Endothelial cell of umbilical vein (primary cell): ENCODE measurements at regions not wholly inside any gene's neighbourhood (a gene's known extent, or its start where the extent isn't known, plus 50 kb on each side); places are given as distances from the start of the nearest gene placed in this dataset.

Experiments
- BruUV-seq: library from RNA; stranded (reverse); fragments of 400-500 nt; replicated peaks from 2 replicates; lab custom pipeline; 2021; lab: Mats Ljungman, UMichigan
- CTCF ChIA-PET: fragments of 300-600, 350-600 bp; sonication (Branson Sonifier 250); formaldehyde crosslinking; loops from one replicate; lab custom pipeline; 2021; ENCODE audit warnings: antibody characterized with exemption, inconsistent platforms; lab: Charles Lee
- POLR2A ChIA-PET: fragments of 300-600, 350-600 bp; sonication (Branson Sonifier 250); formaldehyde crosslinking; loops from one replicate; lab custom pipeline; 2021; ENCODE audit warnings: antibody characterized with exemption, inconsistent platforms; lab: Charles Lee
- DNase-seq: peaks from one replicate; pipeline ENCODE4 v3.0.0-alpha.2; 2011; ENCODE audit warnings: low read depth, low spot score
- FAIRE-seq: peaks from 2 replicates; lab custom pipeline; 2011; peaks lifted over from hg19 to GRCh38; lab: Jason Lieb, UNC
- H2AFZ ChIP-seq: 2 replicates; pipeline ENCODE4 v1.6.0; 2012; ENCODE audit warnings: low read depth, low read length, control low read depth, inconsistent platforms
- H3K27ac ChIP-seq: 2 replicates; pipeline ENCODE4 v1.5.1; 2011; ENCODE audit warnings: low read depth, mild to moderate bottlenecking, control low read depth, low read length, moderate library complexity; ENCODE audit not compliant: insufficient read depth
- H3K27me3 ChIP-seq, 2 experiments: 2 replicates each; pipeline versions ENCODE4 v1.6.0 to v1.6.1; 2011; ENCODE audit warnings: low read length in 2 of 2, mixed read lengths in 1 of 2; ENCODE audit not compliant: control insufficient read depth in 2 of 2, insufficient read depth in 2 of 2
- H3K36me3 ChIP-seq, 2 experiments: 2 replicates in 1 of 2; 3 replicates in 1 of 2; pipeline ENCODE4 v1.5.1; 2011; ENCODE audit warnings: low read length in 2 of 2, mild to moderate bottlenecking in 1 of 2, moderate library complexity in 1 of 2; ENCODE audit not compliant: control insufficient read depth in 2 of 2, insufficient read depth in 2 of 2; ENCODE audit errors: extremely low read depth in 1 of 2
- H3K4me1 ChIP-seq: 3 replicates; pipeline ENCODE4 v1.5.1; 2011; ENCODE audit warnings: mild to moderate bottlenecking, low read length; ENCODE audit not compliant: control insufficient read depth, insufficient read depth; ENCODE audit errors: extremely low read depth
- H3K4me2 ChIP-seq: 2 replicates; pipeline ENCODE4 v1.6.1; 2011; ENCODE audit warnings: low read length, control low read depth, mixed read lengths; ENCODE audit not compliant: insufficient read depth
- H3K4me3 ChIP-seq, 3 experiments: fragments of 200-600 bp in 1 of 3; sonication (generic), shearing (Covaris generic) in 1 of 3; replicated peaks in 1 of 3; 2 replicates each; pipeline ENCODE4 v1.5.1; 2011 to 2016; ENCODE audit warnings: control low read depth in 3 of 3, low read length in 3 of 3, mild to moderate bottlenecking in 2 of 3, inconsistent platforms in 1 of 3, low read depth in 1 of 3, moderate library complexity in 1 of 3; ENCODE audit not compliant: insufficient read depth in 1 of 3
- H3K79me2 ChIP-seq: 2 replicates; pipeline ENCODE4 v1.6.0; 2012; ENCODE audit warnings: low read length, inconsistent platforms; ENCODE audit not compliant: control insufficient read depth, insufficient read depth
- H3K9ac ChIP-seq: replicated peaks from 2 replicates; pipeline ENCODE3; 2011; ENCODE audit warnings: low read length, control low read depth; ENCODE audit not compliant: insufficient read depth; ENCODE audit errors: extremely low read depth
- H3K9me1 ChIP-seq: replicated peaks from 3 replicates; pipeline ENCODE4 v1.6.0; 2011; ENCODE audit warnings: mild to moderate bottlenecking, low read length; ENCODE audit not compliant: control insufficient read depth, insufficient read depth; ENCODE audit errors: extremely low read depth
- H3K9me3 ChIP-seq: replicated peaks from 2 replicates; pipeline ENCODE4 v1.5.1; 2012; ENCODE audit warnings: low read length, inconsistent platforms; ENCODE audit not compliant: control insufficient read depth, insufficient read depth
- H4K20me1 ChIP-seq: replicated peaks from 2 replicates; pipeline ENCODE3; 2011; ENCODE audit warnings: mild to moderate bottlenecking, low read length; ENCODE audit not compliant: control insufficient read depth, insufficient read depth; ENCODE audit errors: extremely low read depth
- EZH2 ChIP-seq: IDR thresholded peaks from 2 replicates; pipeline ENCODE4 v1.6.1; 2012; ENCODE audit warnings: borderline replicate concordance, low read depth, mild to moderate bottlenecking, moderate library complexity, low read length, inconsistent platforms; ENCODE audit not compliant: severe bottlenecking
- FOS ChIP-seq: IDR thresholded peaks from 2 replicates; pipeline ENCODE4 v1.6.1; 2011; ENCODE audit warnings: mild to moderate bottlenecking, low read length, moderate library complexity, borderline replicate concordance; ENCODE audit not compliant: insufficient read depth
- GATA2 ChIP-seq: IDR thresholded peaks from 2 replicates; pipeline ENCODE4 v1.7.0; 2011; ENCODE audit warnings: low read depth, mild to moderate bottlenecking, moderate library complexity, mixed read lengths, low read length; ENCODE audit not compliant: insufficient read length, insufficient read depth
- JUN ChIP-seq: IDR thresholded peaks from 2 replicates; pipeline ENCODE4 v1.6.1; 2011; ENCODE audit warnings: borderline replicate concordance, low read depth; ENCODE audit not compliant: insufficient read length, insufficient read depth
- MYC ChIP-seq: IDR thresholded peaks from one replicate; pipeline ENCODE4 v1.6.1; 2011; ENCODE audit warnings: mild to moderate bottlenecking, low read depth, low read length
- POLR2A ChIP-seq: IDR thresholded peaks from 2 replicates; pipeline ENCODE4 v1.6.1; 2012; ENCODE audit warnings: low read depth, mild to moderate bottlenecking, control low read depth, low read length
- POLR2AphosphoS5 ChIP-seq: IDR thresholded peaks from 2 replicates; pipeline ENCODE4 v1.6.1; 2012; ENCODE audit warnings: low read depth, mild to moderate bottlenecking, control low read depth, low read length, moderate library complexity; ENCODE audit not compliant: insufficient read depth
- dilution Hi-C: fragments of 300-500 bp; cut with MboI; formaldehyde crosslinking; loops from one replicate; pipeline ENCODE4 v1.15.0; 2019; ENCODE audit warnings: low sequenced_read_pairs; ENCODE audit not compliant: extremely low pct_ligation_motif_present
- intact Hi-C: fragments of 100-400 bp; cut with micrococcal nuclease; formaldehyde crosslinking; loops from one replicate; pipeline ENCODE4 v1.10.0; 2022
- TF ChIP-seq, protein P1 (sequence below), 2 donors: IDR thresholded peaks; 1 replicate in 1 of 2; 2 replicates in 1 of 2; pipeline ENCODE4 v1.5.1; 2011; ENCODE audit warnings: low read length in 2 of 2, mild to moderate bottlenecking in 2 of 2, moderate library complexity in 2 of 2, control low read depth in 1 of 2, inconsistent platforms in 1 of 2, low read depth in 1 of 2; ENCODE audit not compliant: insufficient read depth in 1 of 2; ENCODE audit errors: extremely low read depth in 1 of 2
- TF ChIP-seq, protein P2 (sequence below): IDR thresholded peaks from 2 replicates; pipeline ENCODE4 v1.6.1; 2011; ENCODE audit not compliant: insufficient read depth, insufficient read length

DNA sequence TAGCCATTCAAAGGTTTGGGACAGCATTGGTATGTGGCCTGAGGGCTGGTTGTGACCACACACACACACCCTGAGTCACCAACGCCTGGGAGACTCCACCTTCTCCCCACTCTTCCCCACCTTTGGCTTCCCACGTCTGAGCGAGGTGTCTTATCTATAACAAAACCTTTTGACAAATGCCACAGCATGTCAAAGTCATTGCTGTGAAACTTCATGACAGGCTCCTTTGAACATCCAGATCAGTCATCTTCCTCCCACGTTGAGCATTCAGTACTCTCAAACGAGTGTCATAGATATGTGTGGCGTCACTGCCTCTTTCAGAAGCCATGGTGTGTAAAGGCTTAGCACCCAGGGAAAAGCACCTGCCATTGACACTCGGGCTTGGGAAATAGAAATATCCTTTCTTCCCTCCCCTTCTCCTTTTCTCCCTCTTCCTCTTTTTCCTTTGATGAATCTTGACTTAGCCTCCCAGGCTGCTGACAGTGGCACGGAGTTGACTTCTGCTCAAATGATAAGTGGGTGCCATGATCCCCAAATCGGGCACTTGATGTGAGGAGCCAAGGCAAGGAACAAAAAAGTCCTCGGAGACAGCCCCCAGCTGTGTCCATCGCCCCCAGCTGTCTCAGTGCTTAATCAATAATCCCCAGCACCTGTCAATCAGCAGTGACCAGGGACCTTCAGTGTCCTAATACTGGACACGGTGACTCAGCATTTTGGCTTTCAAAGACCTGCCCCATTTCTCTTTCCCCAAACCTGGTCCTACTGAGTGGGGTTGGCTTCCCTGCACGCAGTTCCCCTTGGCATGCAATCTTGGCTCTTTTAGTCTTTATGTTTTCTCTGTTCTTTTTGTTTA, 114.8 kb downstream of the FGF18 start:
- Histone ChIP-seq H3K79me2 (no peaks in the 10 kb centered on the region), H3K36me3 (no peaks in the 10 kb centered on the region), H3K9me3 (no peaks in the 10 kb centered on the region), H3K4me2 (no peak overlapping the region), H3K4me3 (no peak overlapping the region), H3K9me1 (no peaks in the 10 kb centered on the region), H3K27me3 (peaks cover 6% of the 10 kb centered on the region in 2 experiments), H3K27ac (no peak overlapping the region), H3K4me1 (no peaks in the 10 kb centered on the region), H3K9ac (no peak overlapping the region), H4K20me1 (no peaks in the 10 kb centered on the region), H2AFZ (no peak overlapping the region)
- dilution Hi-C loops (no loop called here), intact Hi-C loops (no loop called here)
- FAIRE-seq, result no peak
- no peak for TF ChIP-seq POLR2AphosphoS5
- TF ChIP-seq MYC, result no peak
- TF ChIP-seq JUN, result no peak
- no peak for TF ChIP-seq GATA2
- TF ChIP-seq, protein P1, sequence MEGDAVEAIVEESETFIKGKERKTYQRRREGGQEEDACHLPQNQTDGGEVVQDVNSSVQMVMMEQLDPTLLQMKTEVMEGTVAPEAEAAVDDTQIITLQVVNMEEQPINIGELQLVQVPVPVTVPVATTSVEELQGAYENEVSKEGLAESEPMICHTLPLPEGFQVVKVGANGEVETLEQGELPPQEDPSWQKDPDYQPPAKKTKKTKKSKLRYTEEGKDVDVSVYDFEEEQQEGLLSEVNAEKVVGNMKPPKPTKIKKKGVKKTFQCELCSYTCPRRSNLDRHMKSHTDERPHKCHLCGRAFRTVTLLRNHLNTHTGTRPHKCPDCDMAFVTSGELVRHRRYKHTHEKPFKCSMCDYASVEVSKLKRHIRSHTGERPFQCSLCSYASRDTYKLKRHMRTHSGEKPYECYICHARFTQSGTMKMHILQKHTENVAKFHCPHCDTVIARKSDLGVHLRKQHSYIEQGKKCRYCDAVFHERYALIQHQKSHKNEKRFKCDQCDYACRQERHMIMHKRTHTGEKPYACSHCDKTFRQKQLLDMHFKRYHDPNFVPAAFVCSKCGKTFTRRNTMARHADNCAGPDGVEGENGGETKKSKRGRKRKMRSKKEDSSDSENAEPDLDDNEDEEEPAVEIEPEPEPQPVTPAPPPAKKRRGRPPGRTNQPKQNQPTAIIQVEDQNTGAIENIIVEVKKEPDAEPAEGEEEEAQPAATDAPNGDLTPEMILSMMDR (IDR thresholded peaks at IDR 0.05; ENCODE audit: extremely low read depth in 1 of 2, insufficient read depth in 1 of 2, low read depth in 1 of 2, low read length in 2 of 2), result no peak
- TF ChIP-seq EZH2, result no peak
- TF ChIP-seq, protein P2, sequence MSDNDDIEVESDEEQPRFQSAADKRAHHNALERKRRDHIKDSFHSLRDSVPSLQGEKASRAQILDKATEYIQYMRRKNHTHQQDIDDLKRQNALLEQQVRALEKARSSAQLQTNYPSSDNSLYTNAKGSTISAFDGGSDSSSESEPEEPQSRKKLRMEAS, result no peak
- TF ChIP-seq POLR2A, result no peak
- no peak for TF ChIP-seq FOS
- no TSS peak for BruUV-seq
- CTCF ChIA-PET, result no interaction called here
- POLR2A ChIA-PET, result no interaction called here
- no peak for DNase-seq
